ENCODE measurements at regions not wholly inside any gene's neighbourhood (a gene's known extent, or its start where the extent isn't known, plus 50 kb on each side); places are given as distances from the start of the nearest gene placed in this dataset.

- ATAC-seq (ENCODE audit: low FRiP score) (no peak), DNase-seq (no peak)
- H3K27ac ChIP-seq (ENCODE audit: low read depth in 1 of 2, low read length in 2 of 2) = no peak overlapping the region
- intact Hi-C loops (cut with DNase I) = no loop called here
- no peak overlapping the region for H3K4me3 ChIP-seq (ENCODE audit: low read length in 2 of 2)
- no peaks in the 10 kb centered on the region for H3K36me3 ChIP-seq (ENCODE audit: control insufficient read depth in 1 of 2, insufficient read depth in 2 of 2, low read length in 1 of 2)
- 63 to 80% methylated on average over 3 of the region's 3 CpGs for WGBS, 2 donors
- H3K4me1 ChIP-seq (ENCODE audit: control insufficient read depth in 1 of 2, insufficient read depth in 2 of 2, low read length in 2 of 2) = no peaks in the 10 kb centered on the region
- peaks cover 3% of the 10 kb centered on the region for H3K9me3 ChIP-seq (ENCODE audit: control insufficient read depth, low read length)
- H3K27me3 ChIP-seq (ENCODE audit: control insufficient read depth in 1 of 2, insufficient read depth in 2 of 2, low read length in 1 of 2) = no peaks in the 10 kb centered on the region
These were observed 268.3 kb downstream of the HHIPL2 start for GRCh38 chr1:222279591-222279990.

DNA sequence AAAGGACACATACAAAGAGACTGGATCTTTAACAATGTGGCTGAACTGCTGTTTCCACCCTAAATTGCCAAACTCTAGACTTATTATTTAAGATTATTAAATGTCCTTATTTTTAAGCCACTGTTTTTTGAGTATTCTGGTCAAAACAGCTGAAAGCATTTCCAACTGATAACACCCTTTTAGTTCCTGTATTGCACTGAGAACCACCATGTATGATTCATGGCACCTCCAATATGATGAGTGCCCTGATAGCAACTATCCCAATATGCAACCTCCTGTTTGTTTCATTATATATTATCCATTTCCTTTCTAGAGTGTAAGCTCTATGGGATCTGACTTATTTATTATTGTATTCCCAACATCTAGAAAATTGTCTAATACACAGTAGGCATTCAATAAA is 269.4 kb downstream of the HHIPL2 start:
- DNase-seq (no peak), ATAC-seq (ENCODE audit: low FRiP score) (no peak)
- H3K9me3 ChIP-seq (ENCODE audit: control insufficient read depth, low read length) = peaks cover 3% of the 10 kb centered on the region
- H3K27ac ChIP-seq (ENCODE audit: low read depth in 1 of 2, low read length in 2 of 2) = no peak overlapping the region
- no peak overlapping the region for H3K4me3 ChIP-seq (ENCODE audit: low read length in 2 of 2)
- no peaks in the 10 kb centered on the region for H3K36me3 ChIP-seq (ENCODE audit: control insufficient read depth in 1 of 2, insufficient read depth in 2 of 2, low read length in 1 of 2)
- no peaks in the 10 kb centered on the region for H3K27me3 ChIP-seq (ENCODE audit: control insufficient read depth in 1 of 2, insufficient read depth in 2 of 2, low read length in 1 of 2)
- H3K4me1 ChIP-seq (ENCODE audit: control insufficient read depth in 1 of 2, insufficient read depth in 2 of 2, low read length in 2 of 2) = no peaks in the 10 kb centered on the region
- intact Hi-C loops (cut with DNase I) = no loop called here

DNA sequence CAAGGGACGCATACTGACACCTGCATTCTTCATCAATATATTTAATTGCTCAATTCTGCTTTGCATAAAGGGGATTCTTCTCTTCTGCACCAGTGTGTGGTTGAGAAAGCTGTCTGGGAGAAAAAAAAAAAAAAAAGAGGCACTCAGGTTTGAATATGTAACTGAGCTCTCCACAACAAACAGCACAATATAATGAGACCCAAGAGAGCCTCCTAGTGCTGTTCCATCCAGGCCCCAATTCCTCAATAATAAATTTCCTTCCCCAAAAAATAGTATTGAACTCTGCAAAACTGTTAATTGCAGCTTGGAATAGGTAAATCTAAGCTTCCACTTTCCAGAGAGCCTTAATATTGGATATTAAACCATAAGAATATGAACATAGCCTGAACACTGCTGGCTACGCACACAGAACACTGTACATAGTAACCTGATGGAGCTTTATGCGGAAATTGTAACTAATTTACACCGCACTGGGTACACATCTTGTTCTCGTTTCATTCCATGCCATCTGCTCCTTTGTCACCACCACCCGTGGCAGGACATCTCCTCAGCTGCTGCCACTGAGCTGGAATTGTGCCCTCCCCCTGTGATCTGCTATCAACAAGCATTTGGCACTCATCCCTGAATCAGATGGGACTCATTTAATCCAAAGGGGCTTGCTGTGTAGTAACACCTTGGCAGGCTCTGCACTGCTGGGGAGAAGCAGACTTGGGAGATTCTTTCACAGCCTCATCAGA is 272.0 kb downstream of the HHIPL2 start:
- intact Hi-C loops (cut with DNase I) = no loop called here
- Histone ChIP-seq H3K27ac (ENCODE audit: low read depth in 1 of 2, low read length in 2 of 2) (no peak overlapping the region), H3K9me3 (ENCODE audit: control insufficient read depth, low read length) (peaks cover 3% of the 10 kb centered on the region), H3K27me3 (ENCODE audit: control insufficient read depth in 1 of 2, insufficient read depth in 2 of 2, low read length in 1 of 2) (no peaks in the 10 kb centered on the region), H3K4me3 (ENCODE audit: low read length in 2 of 2) (no peak overlapping the region), H3K36me3 (ENCODE audit: control insufficient read depth in 1 of 2, insufficient read depth in 2 of 2, low read length in 1 of 2) (no peaks in the 10 kb centered on the region), H3K4me1 (ENCODE audit: control insufficient read depth in 1 of 2, insufficient read depth in 2 of 2, low read length in 2 of 2) (no peaks in the 10 kb centered on the region)
- WGBS, 2 donors = 69 to 73% methylated on average over 6 of the region's 6 CpGs
- DNase-seq (no peak), ATAC-seq (ENCODE audit: low FRiP score) (no peak)

GRCh38 chr1:222275001-222275728 is 272.7 kb downstream of the HHIPL2 start:
- Histone ChIP-seq H3K9me3 (ENCODE audit: control insufficient read depth, low read length) (peaks cover 3% of the 10 kb centered on the region), H3K27me3 (ENCODE audit: control insufficient read depth in 1 of 2, insufficient read depth in 2 of 2, low read length in 1 of 2) (no peaks in the 10 kb centered on the region), H3K4me3 (ENCODE audit: low read length in 2 of 2) (no peak overlapping the region), H3K4me1 (ENCODE audit: control insufficient read depth in 1 of 2, insufficient read depth in 2 of 2, low read length in 2 of 2) (no peaks in the 10 kb centered on the region), H3K27ac (ENCODE audit: low read depth in 1 of 2, low read length in 2 of 2) (no peak overlapping the region), H3K36me3 (ENCODE audit: control insufficient read depth in 1 of 2, insufficient read depth in 2 of 2, low read length in 1 of 2) (no peaks in the 10 kb centered on the region)
- 61 to 66% methylated on average over 4 of the region's 4 CpGs for WGBS, 2 donors
- ATAC-seq (ENCODE audit: low FRiP score) (no peak), DNase-seq (no peak)
- intact Hi-C loops (cut with DNase I) = no loop called here

DNA sequence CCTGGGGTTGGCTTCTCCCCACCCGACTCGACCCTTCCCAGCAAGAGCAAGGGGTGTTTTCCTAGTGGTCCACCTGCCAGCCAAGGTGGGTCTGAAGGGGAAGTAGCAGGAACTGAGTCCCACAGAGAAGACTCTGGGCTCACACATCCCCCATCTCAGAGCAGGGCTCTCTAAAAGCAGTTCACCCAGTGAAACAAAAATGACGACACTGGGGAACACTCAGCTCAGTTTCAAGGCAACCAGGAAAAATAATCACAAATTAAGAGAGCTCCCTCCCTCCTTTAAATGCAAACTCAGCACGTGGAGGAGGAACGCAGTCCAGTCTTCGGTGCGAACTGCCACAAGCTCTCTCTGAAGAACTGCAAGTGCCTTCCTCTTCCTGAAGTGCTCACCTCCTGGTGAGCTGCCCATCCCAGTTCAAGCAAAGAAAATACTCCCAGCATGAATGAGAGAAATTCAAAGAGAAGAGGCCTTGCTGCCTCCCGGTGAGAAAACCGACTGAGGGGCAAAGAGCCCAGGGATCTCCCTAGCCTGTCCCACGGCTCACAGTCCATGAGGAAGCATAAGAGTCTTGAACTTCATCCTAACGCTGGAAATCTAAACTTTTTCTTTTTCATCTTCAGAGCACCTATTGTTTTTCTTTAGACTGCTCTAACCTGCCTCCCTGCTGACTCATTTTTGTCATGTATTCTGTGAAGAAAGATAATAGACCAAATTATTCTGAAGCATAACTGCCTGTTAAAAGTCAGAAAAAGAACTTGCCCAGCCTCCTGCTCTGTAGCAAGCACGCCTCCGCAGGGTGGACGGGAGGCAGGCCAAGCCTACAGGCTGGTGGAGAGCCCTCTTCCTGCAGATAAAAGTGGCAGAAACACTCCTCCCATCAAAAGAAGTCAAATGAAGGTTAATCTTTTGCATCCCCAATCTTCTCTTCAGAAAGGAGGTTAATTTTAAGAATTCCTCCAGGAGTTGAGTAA is 281.4 kb downstream of the HHIPL2 start:
- H3K36me3 ChIP-seq (ENCODE audit: control insufficient read depth in 1 of 2, insufficient read depth in 2 of 2, low read length in 1 of 2) = no peaks in the 10 kb centered on the region
- no peak for ATAC-seq (ENCODE audit: low FRiP score)
- 40 to 49% methylated on average over 14 of the region's 14 CpGs for WGBS, 2 donors
- intact Hi-C loops (cut with DNase I) = no loop called here
- no peaks in the 10 kb centered on the region for H3K9me3 ChIP-seq (ENCODE audit: control insufficient read depth, low read length)
- no peak for DNase-seq
- H3K27me3 ChIP-seq (ENCODE audit: control insufficient read depth in 1 of 2, insufficient read depth in 2 of 2, low read length in 1 of 2) = no peaks in the 10 kb centered on the region
- H3K27ac ChIP-seq (ENCODE audit: low read depth in 1 of 2, low read length in 2 of 2) = no peak overlapping the region
- no peak overlapping the region for H3K4me3 ChIP-seq (ENCODE audit: low read length in 2 of 2)
- H3K4me1 ChIP-seq (ENCODE audit: control insufficient read depth in 1 of 2, insufficient read depth in 2 of 2, low read length in 2 of 2) = no peaks in the 10 kb centered on the region

DNA sequence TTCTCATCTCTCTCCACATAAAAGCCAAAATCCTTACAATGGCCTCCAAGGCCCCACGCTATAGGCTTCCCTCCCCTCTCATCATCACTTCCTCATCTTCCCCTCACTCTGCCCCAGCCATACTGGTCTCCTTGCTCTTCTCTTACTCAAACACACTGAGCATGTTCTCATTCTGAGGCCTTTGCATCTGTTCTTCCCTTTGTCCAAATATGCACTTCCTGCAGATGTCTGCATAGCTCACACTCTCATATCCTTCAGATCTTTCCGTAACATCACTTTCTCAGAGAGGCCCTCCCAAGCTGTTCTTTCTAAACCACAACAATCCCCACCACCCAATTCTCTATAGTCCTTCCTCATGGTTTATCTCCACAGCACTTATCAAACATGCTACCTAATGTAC is 284.1 kb downstream of the HHIPL2 start:
- Histone ChIP-seq H3K4me3 (ENCODE audit: low read length in 2 of 2) (no peak overlapping the region), H3K4me1 (ENCODE audit: control insufficient read depth in 1 of 2, insufficient read depth in 2 of 2, low read length in 2 of 2) (no peaks in the 10 kb centered on the region), H3K27ac (ENCODE audit: low read depth in 1 of 2, low read length in 2 of 2) (no peak overlapping the region), H3K9me3 (ENCODE audit: control insufficient read depth, low read length) (no peaks in the 10 kb centered on the region), H3K36me3 (ENCODE audit: control insufficient read depth in 1 of 2, insufficient read depth in 2 of 2, low read length in 1 of 2) (no peaks in the 10 kb centered on the region), H3K27me3 (ENCODE audit: control insufficient read depth in 1 of 2, insufficient read depth in 2 of 2, low read length in 1 of 2) (no peaks in the 10 kb centered on the region)
- no peak for ATAC-seq (ENCODE audit: low FRiP score)
- intact Hi-C loops (cut with DNase I) = no loop called here
- WGBS, 2 donors = 72 to 78% methylated on average over 2 of the region's 2 CpGs
- DNase-seq = no peak

DNA sequence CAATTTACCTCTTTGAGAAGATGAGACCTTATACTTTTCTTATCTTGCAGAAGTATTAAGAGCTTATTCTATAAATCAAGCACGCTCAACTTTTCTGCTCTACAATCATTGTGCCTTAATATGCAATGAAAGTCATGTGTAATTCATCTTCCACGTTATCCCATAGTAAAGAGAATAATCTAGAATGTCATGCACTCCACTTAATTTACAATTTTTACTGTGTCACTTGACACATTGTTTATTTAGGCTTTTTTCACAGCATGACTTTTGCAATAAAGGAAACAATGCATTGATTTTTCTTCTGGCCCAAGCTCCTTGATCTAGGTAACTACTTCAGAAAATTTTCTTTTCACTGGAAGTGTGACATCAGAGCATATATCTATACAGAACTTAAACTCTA is 290.9 kb downstream of the HHIPL2 start:
- 41 to 46% methylated on average over 2 of the region's 2 CpGs for whole genome bisulfite sequencing, 2 donors
- no peaks in the 10 kb centered on the region for H3K27me3 ChIP-seq (ENCODE audit: control insufficient read depth in 1 of 2, insufficient read depth in 2 of 2, low read length in 1 of 2)
- H3K27ac ChIP-seq (ENCODE audit: low read depth in 1 of 2, low read length in 2 of 2) = no peak overlapping the region
- intact Hi-C loops (cut with DNase I) = no loop called here
- ATAC-seq (ENCODE audit: low FRiP score) = no peak
- no peak for DNase-seq
- no peaks in the 10 kb centered on the region for H3K36me3 ChIP-seq (ENCODE audit: control insufficient read depth in 1 of 2, insufficient read depth in 2 of 2, low read length in 1 of 2)
- H3K4me1 ChIP-seq (ENCODE audit: control insufficient read depth in 1 of 2, insufficient read depth in 2 of 2, low read length in 2 of 2) = no peaks in the 10 kb centered on the region
- no peak overlapping the region for H3K4me3 ChIP-seq (ENCODE audit: low read length in 2 of 2)
- H3K9me3 ChIP-seq (ENCODE audit: control insufficient read depth, low read length) = peaks cover 4% of the 10 kb centered on the region

DNA sequence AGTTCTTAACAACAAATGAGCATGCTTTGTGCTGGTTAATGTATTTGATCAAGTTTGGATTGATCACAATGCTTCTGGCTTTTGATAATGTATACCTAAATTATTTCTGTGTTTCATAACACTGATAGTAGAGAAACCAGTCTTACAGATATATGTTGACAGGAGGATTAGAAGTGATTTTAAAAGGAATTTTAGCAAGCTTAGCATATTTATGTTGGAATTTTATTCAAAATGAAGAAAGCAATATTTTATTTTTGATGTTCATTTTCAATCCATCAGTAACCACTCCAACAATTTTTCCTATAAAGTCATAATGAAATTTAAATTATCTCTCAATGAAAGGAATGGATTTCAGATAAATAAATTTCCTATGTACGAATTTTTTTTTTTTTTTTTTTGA is 291.8 kb downstream of the HHIPL2 start:
- Histone ChIP-seq H3K4me1 (ENCODE audit: control insufficient read depth in 1 of 2, insufficient read depth in 2 of 2, low read length in 2 of 2) (no peaks in the 10 kb centered on the region), H3K27me3 (ENCODE audit: control insufficient read depth in 1 of 2, insufficient read depth in 2 of 2, low read length in 1 of 2) (no peaks in the 10 kb centered on the region), H3K27ac (ENCODE audit: low read depth in 1 of 2, low read length in 2 of 2) (no peak overlapping the region), H3K9me3 (ENCODE audit: control insufficient read depth, low read length) (peaks cover 6% of the 10 kb centered on the region), H3K4me3 (ENCODE audit: low read length in 2 of 2) (no peak overlapping the region), H3K36me3 (ENCODE audit: control insufficient read depth in 1 of 2, insufficient read depth in 2 of 2, low read length in 1 of 2) (no peaks in the 10 kb centered on the region)
- ATAC-seq (ENCODE audit: low FRiP score) = no peak
- no peak for DNase-seq
- intact Hi-C loops (cut with DNase I) = no loop called here
- 57 to 63% methylated on average over 1 of the region's 1 CpG for WGBS, 2 donors
